ENCODE measurements at regions not wholly inside any gene's neighbourhood (a gene's known extent, or its start where the extent isn't known, plus 50 kb on each side); places are given as distances from the start of the nearest gene placed in this dataset.

- TF ChIP-seq POU5F1 (IDR thresholded peaks at IDR 0.05; ENCODE audit: low read depth, low read length) = no peak
- TF ChIP-seq CHD1 (IDR thresholded peaks at IDR 0.05; ENCODE audit: low read depth, low read length) = no peak
- TF ChIP-seq EP300 (IDR thresholded peaks at IDR 0.05; ENCODE audit: borderline replicate concordance in 1 of 2, low read depth in 2 of 2, low read length in 2 of 2) = no peak
- TF ChIP-seq NANOG (IDR thresholded peaks at IDR 0.05; ENCODE audit: insufficient read depth, low read depth, low read length, poor library complexity, severe bottlenecking) = no peak
- TF ChIP-seq CEBPB (IDR thresholded peaks at IDR 0.05; ENCODE audit: low read depth, low read length) = no peak
These were observed 610.4 kb downstream of the MED13L start (continued) for GRCh38 chr12:115667116-115667515.

Data from H1 (cell line).